ENCODE measurements at regions not wholly inside any gene's neighbourhood (a gene's known extent, or its start where the extent isn't known, plus 50 kb on each side); places are given as distances from the start of the nearest gene placed in this dataset.
"Not testable (repeated sequence)": the region's sequence is repeated elsewhere in the genome, so short reads cannot be mapped to it uniquely, and the experiment has no call there.

DNA sequence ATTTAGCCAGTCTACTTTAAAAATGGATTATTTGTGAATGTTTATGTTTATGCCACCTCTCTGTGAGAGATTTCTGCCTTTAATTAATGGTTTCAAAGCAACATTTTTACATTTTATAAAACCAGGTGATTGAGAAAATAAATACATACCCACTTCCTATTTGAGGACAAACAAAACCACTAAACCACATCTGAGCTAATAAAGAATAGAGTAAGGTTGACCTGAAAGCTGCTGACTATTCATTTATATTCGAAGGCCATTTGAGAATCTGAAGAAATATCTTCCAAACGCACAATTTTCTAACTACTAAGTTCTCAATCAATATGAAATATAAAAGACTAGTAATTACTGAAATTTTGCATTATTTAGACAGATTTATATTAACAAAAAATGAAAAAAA is 705.1 kb downstream of the XPNPEP1 start:
- no peak for DNase-seq (ENCODE audit: low read depth in 4 of 4, low spot score in 3 of 4)

DNA sequence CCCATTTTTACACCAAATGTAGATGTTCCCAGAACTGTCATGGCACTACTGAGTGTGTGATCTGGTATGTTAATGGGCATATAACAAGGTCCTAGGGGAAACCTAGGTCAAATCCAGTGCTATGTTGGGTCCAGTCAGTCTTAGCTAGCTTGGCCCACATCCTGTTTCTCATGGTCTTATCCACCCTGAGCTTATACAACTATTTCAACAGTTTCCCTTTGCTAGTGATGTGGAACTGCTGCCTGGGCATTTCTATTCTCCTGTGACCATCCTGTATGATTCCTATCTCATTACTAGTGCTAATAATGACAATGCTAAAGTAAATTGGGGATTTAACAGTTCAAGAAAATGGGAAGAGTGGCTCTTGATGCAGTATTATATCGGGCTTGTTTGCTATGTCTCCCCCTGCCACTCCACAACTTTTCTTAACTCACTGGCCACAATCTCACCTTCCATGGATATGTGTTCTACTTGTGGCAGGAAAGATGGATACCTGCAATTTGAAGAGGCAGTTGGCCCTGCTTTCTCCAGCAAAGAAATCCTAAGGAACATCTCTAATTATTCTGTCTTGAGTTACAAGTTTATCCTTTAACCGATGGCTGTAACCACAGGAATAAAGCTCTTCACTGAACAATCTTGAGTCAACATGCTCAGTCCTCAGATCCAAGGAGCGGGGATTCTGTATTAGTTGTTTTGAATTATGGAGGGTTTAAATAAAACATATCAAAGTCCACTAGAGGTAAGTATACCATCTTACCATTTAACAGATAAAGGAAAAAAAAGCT is 707.8 kb downstream of the XPNPEP1 start:
- DNase-seq (ENCODE audit: low read depth in 4 of 4, low spot score in 3 of 4) = no peak

DNA sequence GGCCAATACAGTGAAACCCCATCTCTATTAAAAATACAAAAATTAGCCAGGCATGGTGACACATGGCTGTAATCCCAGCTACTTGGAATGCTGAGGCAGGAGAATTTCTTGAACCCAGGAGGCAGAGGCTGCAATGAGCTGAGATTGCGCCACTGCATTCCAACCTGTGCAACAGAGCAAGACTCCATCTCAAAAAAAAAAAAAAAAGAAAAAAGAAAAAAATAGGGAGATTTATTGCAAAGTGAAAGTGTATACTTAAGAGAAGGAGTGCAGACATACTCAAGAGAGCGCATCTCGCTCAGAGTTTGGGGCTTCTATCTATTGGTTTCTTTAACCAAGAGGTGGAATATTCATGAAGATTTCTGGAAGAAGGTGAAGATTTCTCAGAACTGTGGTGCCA is 708.4 kb downstream of the XPNPEP1 start:
- not testable (repeated sequence) for DNase-seq (ENCODE audit: low read depth in 4 of 4, low spot score in 3 of 4)

DNA sequence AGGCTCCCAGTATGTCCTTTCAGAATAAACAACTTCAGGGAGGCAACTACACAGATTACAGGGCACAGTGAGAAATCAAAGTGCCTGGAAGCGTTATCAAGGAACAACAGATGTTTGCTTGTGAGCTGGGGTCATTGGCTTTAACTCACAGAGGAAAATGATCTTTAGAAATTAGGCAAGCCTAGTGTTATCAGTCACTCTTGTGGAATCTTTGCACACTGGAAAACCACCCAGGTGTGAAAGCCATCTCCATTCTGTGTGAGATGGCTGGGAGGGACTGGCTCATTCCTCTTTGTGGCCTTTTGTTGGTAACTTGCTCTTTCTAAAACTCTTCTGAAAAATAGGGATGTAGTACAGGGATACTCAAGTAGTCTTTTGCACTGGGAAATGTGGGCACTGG is 716.0 kb downstream of the XPNPEP1 start:
- DNase-seq (ENCODE audit: low read depth in 4 of 4, low spot score in 3 of 4) = no peak

DNA sequence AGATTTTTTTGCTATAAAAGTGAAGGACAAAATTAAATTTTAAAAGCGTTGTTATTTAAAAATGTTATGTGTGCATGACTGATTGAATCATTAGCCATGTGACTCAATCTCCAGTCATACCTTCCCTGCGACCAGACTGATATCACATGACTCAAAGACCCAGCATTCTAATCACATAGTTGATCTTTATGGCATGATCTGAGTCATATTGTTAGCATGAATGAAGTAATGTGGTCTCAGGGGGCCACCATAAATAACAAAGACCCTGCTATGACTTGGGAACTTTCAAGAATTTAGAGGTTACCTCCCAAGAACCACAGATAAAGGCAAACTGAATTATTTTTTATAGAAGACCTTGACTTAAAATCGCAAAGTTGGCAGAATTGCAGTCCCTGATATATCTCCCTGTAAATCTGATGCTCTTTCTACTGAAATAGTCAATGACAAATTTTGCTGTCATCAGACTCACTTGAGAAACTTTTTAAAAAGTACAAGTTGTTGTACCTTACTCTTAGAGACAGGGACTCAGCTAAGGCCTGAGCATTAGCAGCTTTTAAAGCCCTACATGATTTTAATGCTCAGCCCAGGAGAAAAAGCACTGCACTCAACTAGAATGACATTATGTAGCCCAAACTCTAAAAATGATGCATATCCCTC is 717.3 kb downstream of the XPNPEP1 start:
- no peak for DNase-seq (ENCODE audit: low read depth in 4 of 4, low spot score in 3 of 4)

DNA sequence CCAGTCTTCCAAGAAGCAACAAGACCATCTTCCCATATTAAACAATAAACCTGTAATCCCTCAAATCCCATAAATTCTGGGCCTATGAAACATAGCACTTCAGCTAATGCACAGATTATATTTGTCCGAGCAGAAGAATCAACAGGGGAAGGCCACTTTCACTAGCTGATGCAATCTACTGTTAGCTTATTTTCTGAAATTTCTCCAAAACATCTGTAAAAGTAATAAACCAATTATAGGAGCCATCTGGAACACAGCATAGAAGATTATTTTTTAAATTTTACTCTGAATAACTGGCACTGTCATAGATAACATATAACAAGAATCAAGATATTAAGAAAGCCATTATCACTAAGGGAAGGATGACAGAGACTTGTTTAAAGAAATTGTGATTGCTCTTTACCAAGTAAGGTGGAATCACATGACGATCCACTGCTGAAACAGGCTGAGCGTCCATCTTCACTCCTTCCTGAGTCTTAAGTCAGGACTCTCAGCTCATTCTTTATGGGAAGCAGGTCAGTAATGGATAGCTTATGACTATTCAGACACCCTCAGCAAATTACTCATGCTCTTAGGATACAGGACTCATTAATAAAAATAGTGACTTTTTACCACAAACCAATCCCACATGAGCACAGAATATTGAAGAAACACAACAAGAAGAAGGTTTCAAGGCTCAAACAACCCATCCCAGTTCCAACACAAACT is 719.5 kb downstream of the XPNPEP1 start:
- no peak for DNase-seq (ENCODE audit: low read depth in 4 of 4, low spot score in 3 of 4)

DNA sequence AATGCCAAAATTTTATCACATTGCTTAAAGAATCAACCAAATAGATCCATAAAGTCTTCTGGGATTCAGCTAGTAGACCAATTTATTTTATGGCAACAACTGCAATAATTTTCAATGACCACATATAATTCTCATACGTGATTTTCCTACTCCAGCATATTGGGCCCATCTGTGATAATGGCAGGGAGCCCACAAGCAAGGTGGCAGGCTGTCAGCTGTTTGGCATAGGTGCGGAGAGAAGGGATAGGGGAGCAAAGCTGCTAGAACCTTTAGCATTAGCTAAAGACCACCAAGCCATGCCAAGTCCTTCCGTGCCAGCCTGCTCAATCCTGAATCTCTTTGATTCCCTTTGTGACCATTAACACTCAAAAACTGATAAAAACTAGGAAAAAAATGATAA is 721.2 kb downstream of the XPNPEP1 start:
- DNase-seq (ENCODE audit: low read depth in 4 of 4, low spot score in 3 of 4) = no peak

DNA sequence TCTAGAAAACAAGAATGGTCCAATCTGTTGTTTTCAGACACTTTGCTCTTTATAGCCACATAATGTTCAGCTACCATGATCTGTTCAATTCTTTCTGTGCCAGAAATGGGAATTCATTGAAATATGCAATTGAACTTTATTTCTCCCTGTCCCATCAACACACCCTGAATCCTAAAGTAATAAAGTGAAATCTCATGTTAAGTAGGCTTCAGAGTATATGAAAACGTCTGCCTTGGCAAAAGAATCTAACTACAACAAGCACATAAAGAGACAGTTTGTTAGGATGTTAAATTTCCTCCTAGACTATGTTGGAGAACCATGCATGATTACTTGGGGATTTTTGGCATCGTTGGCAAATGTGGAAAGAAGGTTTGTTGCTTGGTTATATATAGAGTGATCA is 722.7 kb downstream of the XPNPEP1 start:
- no peak for DNase-seq (ENCODE audit: low read depth in 4 of 4, low spot score in 3 of 4)

DNA sequence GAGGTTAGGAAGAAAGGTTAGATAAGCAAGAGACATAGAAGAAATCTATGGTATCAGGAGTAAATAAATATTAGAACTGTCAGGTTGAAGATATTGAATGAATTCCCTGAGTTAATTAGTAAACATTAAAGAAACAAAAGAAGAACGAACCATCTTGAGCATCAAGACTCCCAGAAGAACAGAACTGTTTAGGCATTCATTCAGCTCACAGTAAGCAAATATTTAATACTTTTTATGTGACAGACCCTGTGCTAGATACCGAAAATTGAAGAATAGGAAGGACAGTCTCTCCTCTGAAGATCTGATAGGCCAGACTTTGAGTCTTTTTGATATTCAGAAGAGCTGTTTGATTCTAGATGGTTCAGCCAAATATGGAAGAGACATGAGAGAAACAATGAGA is 731.5 kb downstream of the XPNPEP1 start:
- no peak for DNase-seq (ENCODE audit: low read depth in 4 of 4, low spot score in 3 of 4)

DNA sequence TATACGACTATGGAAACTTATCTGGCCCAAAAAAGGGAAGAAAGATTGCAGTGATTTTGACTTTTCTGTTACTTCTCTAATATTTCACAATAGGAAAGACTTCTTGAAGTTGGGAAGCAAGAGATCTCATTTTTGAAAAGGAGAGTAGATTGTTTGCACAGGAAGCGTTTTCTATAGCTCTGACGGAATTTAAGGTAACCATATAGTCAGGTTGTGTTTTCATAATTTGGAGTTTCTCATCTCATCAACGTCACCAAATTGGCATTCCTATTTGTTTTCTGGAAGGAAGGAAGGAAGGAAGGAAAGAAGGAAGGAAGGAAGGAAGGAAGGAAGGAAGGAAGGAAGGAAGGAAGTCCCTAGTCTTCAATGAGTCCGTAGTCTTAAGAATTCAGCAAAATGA is 732.0 kb downstream of the XPNPEP1 start:
- DNase-seq (ENCODE audit: low read depth in 4 of 4, low spot score in 3 of 4) = no peak

DNA sequence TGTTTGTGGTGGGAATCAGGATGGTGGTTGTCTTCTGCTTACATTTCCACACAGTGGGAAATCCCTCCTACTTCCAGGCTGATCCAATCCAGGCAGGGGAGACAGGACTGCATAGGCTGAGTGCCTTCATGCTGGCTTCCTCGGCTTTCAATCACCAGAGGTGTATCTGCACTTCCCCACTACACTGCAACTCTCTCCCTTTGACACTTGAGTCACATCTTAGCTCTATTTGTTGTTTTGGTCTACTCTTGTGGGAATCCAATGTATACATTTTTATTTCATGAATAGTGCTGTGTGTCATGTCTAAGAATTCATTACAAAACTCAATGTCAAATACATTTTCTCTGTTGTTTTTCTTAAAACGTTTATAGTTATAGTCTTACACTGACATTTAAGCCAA is 735.6 kb downstream of the XPNPEP1 start:
- DNase-seq (ENCODE audit: low read depth in 4 of 4, low spot score in 3 of 4) = no peak

DNA sequence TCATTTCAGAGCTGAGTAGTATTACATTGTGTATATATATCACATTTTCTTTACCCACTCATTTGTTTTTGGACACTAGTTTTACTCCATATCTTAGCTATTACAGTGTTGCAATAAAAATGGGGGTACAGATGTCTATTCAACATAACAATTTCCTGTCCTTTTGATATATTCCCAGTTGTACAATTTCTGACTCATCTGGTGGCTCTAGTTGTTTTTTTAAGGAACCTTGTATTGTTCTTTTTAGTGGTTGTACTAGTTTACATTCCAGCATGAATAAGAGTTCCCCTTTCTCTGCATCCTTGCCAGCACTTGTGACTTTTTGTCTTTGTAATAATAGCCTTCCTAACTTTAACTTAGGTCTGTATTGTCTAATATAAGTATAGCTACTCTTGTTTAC is 739.9 kb downstream of the XPNPEP1 start:
- DNase-seq (ENCODE audit: low read depth in 4 of 4, low spot score in 3 of 4) = no peak

DNA sequence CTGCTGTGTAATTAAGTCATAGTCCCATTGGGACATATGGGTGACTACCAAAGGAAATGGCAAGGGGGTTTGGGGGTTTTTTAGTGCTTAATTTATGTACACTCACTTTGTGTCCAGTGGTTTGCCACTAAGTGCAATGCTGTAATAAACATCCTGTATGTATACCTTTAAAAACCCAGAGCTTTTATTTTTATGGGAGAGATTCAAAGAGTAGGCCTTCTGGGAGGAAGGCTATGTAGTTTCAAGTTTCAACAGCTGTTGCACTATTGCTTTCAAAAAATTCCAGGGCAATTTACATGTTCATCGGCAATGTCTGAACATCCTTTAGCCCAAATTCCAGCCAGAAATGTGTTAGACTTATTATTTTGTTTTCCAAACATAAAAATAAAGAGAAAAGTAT is 744.7 kb downstream of the XPNPEP1 start:
- no peak for DNase-seq (ENCODE audit: low read depth in 4 of 4, low spot score in 3 of 4)

DNA sequence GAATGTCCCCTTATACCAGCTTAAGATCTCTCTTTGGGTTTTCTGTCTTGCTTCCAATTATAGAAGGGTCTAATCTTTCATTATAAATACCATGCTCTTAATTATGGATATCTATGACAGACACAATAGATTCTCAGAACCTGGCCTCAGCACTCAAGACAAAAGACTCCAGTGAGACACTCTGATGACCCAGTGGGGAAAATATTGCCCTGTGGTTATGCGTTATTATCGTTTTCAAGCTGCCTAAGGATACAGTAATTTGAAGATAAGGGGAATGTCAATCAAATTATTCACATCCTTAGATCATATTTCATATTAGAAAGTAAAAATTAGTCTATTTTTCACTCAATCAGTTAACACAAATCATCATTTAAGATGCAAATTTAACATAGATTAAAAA is 748.8 kb downstream of the XPNPEP1 start:
- DNase-seq (ENCODE audit: low read depth in 4 of 4, low spot score in 3 of 4) = no peak

DNA sequence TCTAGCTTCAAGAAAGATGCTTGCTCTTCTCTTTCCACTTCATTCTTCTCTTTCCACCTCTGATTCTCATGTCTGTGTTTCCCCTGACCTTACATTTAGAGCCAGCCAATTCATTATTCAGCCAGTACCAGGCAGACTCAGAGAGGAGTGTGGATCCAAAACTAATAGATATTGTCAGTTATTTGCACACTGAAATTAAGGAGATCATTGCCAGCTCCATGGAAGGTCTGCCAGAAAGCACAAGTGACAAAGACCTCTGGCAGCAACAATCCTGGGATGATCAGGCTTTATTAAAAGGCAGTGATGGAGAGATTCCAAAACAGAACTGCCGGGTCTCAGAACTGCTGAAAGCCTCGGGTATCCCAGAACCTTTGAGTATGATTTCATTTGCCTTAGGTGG is 749.4 kb downstream of the XPNPEP1 start:
- DNase-seq (ENCODE audit: low read depth in 4 of 4, low spot score in 3 of 4) = no peak

DNA sequence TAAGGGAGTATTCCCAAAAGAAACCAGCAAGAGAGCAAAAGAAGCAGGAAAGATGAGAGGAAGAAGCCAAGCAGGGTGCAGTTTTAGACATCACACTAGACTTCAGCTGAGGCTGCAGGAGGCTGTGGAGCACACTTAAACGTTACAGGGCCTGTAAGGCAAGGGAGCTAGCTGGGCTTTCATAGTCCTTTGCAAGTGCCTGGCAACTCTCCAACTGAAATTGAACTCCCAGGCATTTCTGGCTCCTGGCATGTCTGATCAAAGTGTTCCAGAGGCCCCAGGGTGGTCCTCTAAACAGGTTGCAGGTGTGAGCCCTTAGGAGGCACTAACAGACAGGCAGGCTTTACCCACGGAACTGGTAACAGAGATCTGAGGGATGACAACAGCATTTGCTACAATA is 750.2 kb downstream of the XPNPEP1 start:
- peak in 2 of 4 donors; percentile 3 for DNase-seq (ENCODE audit: low read depth in 4 of 4, low spot score in 3 of 4)

DNA sequence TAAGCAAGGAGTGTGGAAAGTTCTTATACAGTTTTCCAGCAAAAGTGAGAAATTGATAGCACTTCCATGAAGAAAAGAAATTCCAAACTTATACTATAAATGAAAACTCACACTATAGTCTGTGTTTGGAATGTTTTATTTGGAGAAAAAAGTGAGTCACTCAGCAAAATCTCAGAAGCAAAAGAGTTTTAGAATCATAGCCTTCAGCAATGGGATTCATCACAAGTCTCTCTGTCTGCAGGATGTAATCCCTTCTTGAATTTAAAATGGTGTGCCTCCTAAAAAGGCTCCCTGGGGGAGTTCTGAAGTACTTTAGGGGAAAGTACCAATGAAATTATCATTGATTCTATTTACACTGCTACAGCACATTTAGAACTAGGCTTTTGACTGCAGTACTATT is 756.4 kb downstream of the XPNPEP1 start:
- DNase-seq (ENCODE audit: low read depth in 4 of 4, low spot score in 3 of 4) = no peak

DNA sequence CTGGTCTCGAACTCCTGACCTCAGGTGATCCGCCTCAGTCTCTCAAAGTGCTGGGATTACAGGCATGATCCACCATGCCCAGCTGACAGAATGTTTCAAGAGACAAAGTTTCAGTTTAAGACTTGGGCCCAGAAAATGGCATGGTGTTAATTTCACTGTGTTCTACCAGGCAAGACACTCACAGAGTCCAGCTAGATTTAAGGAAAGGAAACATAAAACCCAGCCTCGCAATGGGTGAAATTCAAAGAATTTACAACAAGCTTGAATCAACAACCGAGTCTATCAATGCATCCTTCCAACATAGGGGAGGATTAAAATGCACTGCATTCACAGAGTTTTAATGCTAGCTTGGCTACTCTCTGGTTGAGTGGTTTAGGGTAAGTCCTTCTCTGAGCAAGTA is 764.0 kb downstream of the XPNPEP1 start:
- DNase-seq (ENCODE audit: low read depth in 4 of 4, low spot score in 3 of 4) = no peak

DNA sequence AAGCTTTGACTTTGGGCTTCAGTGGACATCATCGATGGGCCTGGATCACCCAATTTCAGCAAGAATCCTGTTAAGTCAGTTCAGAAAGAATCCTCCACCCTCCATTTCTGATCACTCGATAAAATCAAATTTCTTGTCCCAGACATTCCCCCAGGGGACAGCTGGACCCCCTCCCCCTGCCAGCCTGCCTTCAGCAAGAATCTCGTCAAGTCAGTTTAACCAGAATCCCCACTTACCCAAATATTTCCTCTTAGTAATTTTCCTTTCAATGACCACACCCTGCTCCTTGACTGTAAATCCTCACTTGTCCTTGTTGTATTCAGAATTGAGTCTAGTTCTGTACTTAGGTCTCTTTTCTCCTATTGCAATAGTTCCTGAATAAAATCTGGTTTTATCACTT is 766.9 kb downstream of the XPNPEP1 start:
- no peak for DNase-seq (ENCODE audit: low read depth in 4 of 4, low spot score in 3 of 4)

DNA sequence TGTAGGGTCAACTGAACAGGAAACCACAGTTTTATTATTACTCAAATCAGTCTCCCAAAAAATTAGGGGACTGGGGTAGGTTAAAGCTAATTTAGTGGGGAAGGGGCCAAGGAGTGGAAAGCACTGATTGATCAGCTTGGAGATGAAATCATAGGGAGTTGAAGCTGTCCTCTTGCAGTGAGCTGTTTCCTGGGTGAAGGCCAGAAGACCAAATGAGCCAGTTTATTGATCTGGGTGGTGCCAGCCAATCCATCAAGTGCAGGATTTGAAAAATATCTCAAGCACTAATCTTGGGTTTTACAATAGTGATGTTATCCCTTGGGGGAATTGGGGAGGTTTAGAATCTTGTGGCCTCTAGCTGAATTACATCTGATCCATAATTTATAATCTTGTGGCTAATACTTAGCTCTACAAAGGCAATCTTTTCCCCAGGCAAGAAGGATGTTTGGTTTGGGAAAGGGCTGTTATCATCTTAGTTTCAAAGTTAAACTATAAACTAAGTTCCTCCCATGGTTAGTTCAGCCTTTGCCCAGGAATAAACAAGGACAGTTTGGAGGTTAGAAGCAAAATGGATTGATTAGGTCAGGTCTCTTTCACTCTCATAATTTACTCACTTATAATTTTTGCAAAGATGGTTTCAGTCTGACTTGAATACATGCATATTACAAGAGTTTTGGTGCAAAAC is 773.5 kb downstream of the XPNPEP1 start:
- no peak for DNase-seq (ENCODE audit: low read depth in 4 of 4, low spot score in 3 of 4)

DNA sequence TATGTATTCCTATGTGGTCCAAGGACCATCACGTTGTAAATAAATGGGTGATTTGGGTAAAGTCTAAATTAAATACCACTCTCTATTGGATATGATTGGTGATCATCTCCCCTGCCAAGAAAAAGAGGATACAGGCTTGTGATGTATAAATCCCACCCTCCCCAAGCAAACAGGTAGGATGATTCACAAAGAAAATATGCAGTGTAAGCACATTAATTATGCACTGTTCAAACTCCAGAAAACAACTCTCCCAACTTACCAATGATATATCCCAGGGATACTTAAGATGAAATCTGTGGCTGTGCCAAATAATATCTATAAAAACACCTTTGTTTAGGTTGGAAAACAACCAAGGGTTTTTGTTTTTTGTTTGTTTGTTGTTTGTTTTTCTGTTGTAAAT is 795.9 kb downstream of the XPNPEP1 start:
- DNase-seq (ENCODE audit: low read depth in 4 of 4, low spot score in 3 of 4) = no peak
